Fibroblast of mammary gland (primary cell): ENCODE measurements at regions not wholly inside any gene's neighbourhood (a gene's known extent, or its start where the extent isn't known, plus 50 kb on each side); places are given as distances from the start of the nearest gene placed in this dataset.

Experiments used
- DNase-seq: peaks from one replicate; pipeline ENCODE4 v3.0.0-alpha.2; 2010; ENCODE audit warnings: low read depth
- H3K4me3 ChIP-seq: 2 replicates; pipeline ENCODE4 v1.5.1; 2011; ENCODE audit warnings: low read depth, mild to moderate bottlenecking, low read length, moderate library complexity; ENCODE audit not compliant: control insufficient read depth
- TF ChIP-seq, protein P1 (sequence below): conservative IDR thresholded peaks from 2 replicates; pipeline ENCODE4 v1.5.1; 2011; ENCODE audit warnings: low read depth, low read length, inconsistent platforms; ENCODE audit not compliant: control insufficient read depth, insufficient read depth

- H3K4me3 ChIP-seq = no peak overlapping the region
- TF ChIP-seq, protein P1, sequence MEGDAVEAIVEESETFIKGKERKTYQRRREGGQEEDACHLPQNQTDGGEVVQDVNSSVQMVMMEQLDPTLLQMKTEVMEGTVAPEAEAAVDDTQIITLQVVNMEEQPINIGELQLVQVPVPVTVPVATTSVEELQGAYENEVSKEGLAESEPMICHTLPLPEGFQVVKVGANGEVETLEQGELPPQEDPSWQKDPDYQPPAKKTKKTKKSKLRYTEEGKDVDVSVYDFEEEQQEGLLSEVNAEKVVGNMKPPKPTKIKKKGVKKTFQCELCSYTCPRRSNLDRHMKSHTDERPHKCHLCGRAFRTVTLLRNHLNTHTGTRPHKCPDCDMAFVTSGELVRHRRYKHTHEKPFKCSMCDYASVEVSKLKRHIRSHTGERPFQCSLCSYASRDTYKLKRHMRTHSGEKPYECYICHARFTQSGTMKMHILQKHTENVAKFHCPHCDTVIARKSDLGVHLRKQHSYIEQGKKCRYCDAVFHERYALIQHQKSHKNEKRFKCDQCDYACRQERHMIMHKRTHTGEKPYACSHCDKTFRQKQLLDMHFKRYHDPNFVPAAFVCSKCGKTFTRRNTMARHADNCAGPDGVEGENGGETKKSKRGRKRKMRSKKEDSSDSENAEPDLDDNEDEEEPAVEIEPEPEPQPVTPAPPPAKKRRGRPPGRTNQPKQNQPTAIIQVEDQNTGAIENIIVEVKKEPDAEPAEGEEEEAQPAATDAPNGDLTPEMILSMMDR = no peak
- no peak for DNase-seq
Measured at GRCh38 chr12:87234898-87235297, 794.3 kb downstream of the C12orf50 start.

- H3K4me3 ChIP-seq = no peak overlapping the region
- DNase-seq = peak; percentile 17
- TF ChIP-seq, protein P1 = no peak
Measured at GRCh38 chr12:87233671-87234070, 795.5 kb downstream of the C12orf50 start.

DNA sequence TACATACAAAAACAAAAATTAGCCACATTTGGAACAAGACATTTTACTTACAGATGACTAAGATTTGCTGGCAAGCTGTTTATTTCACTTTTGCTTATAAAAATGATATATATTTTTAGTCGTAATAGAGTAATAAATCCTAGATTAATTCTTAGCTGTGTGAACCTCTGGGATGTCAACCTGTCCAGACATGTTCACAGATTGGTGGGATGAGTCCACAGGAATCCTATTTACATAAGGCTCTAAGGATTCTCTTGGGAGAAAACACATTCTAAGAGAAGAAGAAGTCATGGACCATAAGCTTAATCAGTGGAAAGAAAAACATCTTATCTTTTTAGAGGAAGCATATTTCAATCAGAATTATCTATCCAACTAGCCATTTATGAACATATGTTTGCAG lies 797.4 kb downstream of the C12orf50 start:
- H3K4me3 ChIP-seq = no peak overlapping the region
- TF ChIP-seq, protein P1 = no peak
- DNase-seq = no peak

GRCh38 chr12:87230441-87230840 lies 798.8 kb downstream of the C12orf50 start:
- no peak overlapping the region for H3K4me3 ChIP-seq
- TF ChIP-seq, protein P1 = no peak
- DNase-seq = no peak

- no peak for DNase-seq
- TF ChIP-seq, protein P1 = no peak
- H3K4me3 ChIP-seq = no peak overlapping the region
Measured at GRCh38 chr12:87227162-87227561, 802.0 kb downstream of the C12orf50 start.

- peak; percentile 2 for DNase-seq
- TF ChIP-seq, protein P1 = no peak
- H3K4me3 ChIP-seq = no peak overlapping the region
Measured at GRCh38 chr12:87217491-87217890, 811.7 kb downstream of the C12orf50 start.

DNA sequence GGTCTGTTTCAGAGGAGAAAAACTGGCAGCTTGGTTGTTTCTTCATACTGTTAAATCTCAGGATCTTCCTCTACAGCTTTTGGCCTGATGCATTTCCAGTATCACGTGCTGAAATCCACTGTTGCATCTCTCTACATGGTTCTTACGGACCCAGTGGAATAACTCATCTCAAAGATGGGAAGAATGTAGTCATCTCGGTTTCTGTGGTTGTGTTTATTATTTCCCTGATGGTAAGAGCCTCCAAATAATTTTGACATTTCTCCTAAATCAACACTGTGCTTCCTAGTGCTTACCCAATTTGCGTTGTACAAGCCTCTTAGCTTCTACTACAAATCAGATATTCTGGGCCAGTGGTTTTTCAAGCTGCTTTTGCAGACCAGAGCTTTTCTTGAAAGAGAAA lies 812.8 kb downstream of the C12orf50 start:
- TF ChIP-seq, protein P1 = no peak
- no peak overlapping the region for H3K4me3 ChIP-seq
- DNase-seq = peak; percentile 70
